ENCODE measurements at regions not wholly inside any gene's neighbourhood (a gene's known extent, or its start where the extent isn't known, plus 50 kb on each side); places are given as distances from the start of the nearest gene placed in this dataset.
"Not testable (repeated sequence)": the region's sequence is repeated elsewhere in the genome, so short reads cannot be mapped to it uniquely, and the experiment has no call there.

GRCh38 chr6:126963077-126963809 lies 155.2 kb upstream of the RSPO3 start:
- no peak for DNase-seq (ENCODE audit: low spot score in 2 of 2)
- no peaks in the 10 kb centered on the region for H3K36me3 ChIP-seq (replicated peaks)
- H3K4me3 ChIP-seq, result no peak overlapping the region
- H3K9me3 ChIP-seq, result no peaks in the 10 kb centered on the region
- peaks cover 4% of the 10 kb centered on the region for H3K4me1 ChIP-seq
- in situ Hi-C loops (cut with MboI; ENCODE audit: low sequenced_read_pairs), result no loop called here
- H3K27me3 ChIP-seq (ENCODE audit: low read depth), result no peaks in the 10 kb centered on the region; the same call in 1 of the 2 replicates

DNA sequence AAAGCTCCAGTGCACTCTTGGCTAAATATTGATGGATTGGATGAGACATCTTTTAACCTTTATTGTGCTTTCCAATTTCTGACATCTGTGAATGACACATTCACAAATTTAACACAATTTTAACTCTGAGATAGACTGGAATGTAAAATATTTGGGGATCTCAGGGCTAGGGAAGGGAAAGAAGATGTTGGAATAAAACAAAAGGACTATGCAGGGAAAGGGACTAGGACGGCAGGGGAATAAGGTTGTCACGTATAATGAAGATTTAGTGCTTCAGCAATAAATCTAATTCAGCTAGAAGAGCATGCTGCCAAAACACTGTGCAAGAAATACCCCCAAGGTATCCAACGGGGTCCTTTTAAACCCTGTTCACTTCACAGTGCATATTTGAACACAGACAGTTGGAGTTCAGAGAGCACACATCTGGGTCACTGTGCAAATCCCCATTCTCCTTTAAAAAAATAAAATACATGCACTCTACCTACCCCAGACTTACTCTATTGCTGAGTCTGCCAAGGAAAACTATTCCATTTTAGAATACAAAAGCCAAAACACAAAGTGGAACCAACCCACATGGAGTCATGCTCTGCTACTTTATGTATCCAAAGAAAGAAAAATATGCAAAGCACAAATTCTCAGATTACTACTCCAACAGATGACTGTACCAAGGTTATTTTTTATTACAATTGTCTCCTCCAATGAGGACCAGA lies 151.0 kb upstream of the RSPO3 start:
- Histone ChIP-seq H3K4me3 (no peak overlapping the region), H3K36me3 (replicated peaks) (no peaks in the 10 kb centered on the region), H3K9me3 (no peaks in the 10 kb centered on the region), H3K27me3 (ENCODE audit: low read depth) (0 out of 2 replicates have a peak, but pooled peaks cover 2% of the 10 kb centered on the region), H3K4me1 (peaks cover 4% of the 10 kb centered on the region; the same call in 1 of the 2 replicates)
- in situ Hi-C loops (cut with MboI; ENCODE audit: low sequenced_read_pairs), result no loop called here
- DNase-seq (ENCODE audit: low spot score in 2 of 2), result no peak

DNA sequence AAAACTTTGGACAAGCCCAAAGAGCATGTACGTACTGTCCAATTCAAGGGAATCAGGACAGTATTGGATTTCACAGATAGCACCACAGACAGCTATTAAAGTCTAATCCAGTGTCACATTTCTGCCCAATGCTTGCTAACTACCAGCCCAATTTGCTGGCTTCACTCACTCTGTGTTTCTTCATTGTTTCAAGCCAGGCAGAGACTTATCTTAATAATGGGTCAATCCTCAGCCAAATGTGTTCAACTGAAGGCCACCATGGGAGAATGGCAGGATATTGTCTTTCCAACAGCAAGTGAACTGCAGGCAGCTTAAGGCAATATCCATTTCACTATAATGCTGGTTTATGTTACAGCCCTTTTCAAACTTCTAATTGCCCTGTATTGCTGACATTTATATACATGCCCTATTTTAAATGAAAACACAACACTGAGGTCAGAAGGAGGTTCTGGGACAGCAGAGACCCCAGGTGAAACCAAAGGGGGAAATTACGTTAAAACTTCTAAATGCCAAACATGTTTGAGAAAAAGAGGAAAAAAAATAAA lies 142.1 kb upstream of the RSPO3 start:
- Histone ChIP-seq H3K4me1 (no peaks in the 10 kb centered on the region), H3K27me3 (ENCODE audit: low read depth) (0 out of 2 replicates have a peak, but pooled peaks cover 2% of the 10 kb centered on the region), H3K9me3 (no peaks in the 10 kb centered on the region), H3K36me3 (replicated peaks) (no peaks in the 10 kb centered on the region), H3K4me3 (no peak overlapping the region)
- in situ Hi-C loops (cut with MboI; ENCODE audit: low sequenced_read_pairs), result no loop called here
- DNase-seq (ENCODE audit: low spot score in 2 of 2), result no peak

DNA sequence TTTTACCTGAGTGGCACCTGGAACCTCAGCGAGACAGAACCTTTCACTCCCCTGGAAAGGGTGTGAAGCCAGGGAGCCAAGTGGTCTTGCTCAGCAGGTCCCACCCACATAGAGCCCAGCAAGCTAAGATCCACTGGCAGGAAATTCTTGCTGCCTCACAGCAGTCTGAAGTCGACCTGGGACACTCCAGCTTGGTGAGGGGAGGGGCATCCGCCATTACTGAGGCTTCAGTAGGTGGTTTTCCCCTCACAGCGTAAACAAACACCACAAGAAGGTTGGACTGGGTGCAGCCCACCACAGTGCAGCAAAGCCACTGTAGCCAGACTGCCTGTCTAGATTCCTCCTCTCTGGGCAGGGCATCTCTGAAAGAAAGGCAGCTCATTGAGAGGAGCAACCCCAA lies 134.7 kb upstream of the RSPO3 start:
- Histone ChIP-seq H3K36me3 (replicated peaks) (no peaks in the 10 kb centered on the region), H3K4me1 (no peaks in the 10 kb centered on the region), H3K9me3 (no peaks in the 10 kb centered on the region), H3K27me3 (ENCODE audit: low read depth) (0 out of 2 replicates have a peak, but pooled peaks cover 2% of the 10 kb centered on the region), H3K4me3 (no peak overlapping the region)
- no peak for DNase-seq (ENCODE audit: low spot score in 2 of 2)
- in situ Hi-C loops (cut with MboI; ENCODE audit: low sequenced_read_pairs), result no loop called here

DNA sequence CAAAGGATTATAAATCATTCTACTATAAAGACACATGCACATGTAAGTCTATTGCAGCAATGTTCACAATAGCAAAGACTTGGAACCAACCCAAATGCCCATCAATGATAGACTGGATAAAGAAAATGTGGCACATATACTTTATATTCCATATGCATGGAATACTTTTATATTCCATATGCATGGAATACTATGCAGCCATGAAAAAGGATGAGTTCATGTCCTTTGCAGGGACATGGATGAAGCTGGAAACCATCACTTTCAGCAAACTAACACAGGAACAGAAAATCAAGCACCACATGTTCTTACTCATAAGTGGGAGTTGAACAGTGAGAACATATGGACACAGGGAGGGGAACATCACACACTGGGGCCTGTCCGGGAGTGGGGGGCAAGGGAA lies 130.3 kb upstream of the RSPO3 start:
- H3K4me1 ChIP-seq; H3K9me3 ChIP-seq; H3K27me3 ChIP-seq (ENCODE audit: low read depth); H3K36me3 ChIP-seq (replicated peaks); H3K4me3 ChIP-seq; in situ Hi-C loops (cut with MboI; ENCODE audit: low sequenced_read_pairs); DNase-seq (ENCODE audit: low spot score in 2 of 2): not testable (repeated sequence)

DNA sequence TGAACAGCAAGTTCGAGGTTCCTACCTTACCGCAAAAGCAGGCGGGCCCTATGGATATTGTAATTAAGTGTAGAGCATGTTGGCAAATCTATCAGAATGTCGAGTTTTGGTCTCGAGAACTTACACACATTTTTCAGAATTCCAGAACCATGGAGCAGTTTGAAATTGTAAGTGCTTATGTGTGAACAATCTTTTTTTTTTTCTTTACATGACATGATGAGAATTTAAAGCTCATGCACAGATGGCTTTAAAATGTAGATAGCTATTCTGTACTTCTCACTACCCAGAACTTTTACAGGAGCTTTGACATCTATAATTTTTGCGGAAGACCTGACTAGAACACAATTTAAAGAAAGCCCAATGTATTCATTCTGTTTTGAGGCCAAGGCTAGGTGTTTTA lies 117.8 kb upstream of the RSPO3 start:
- Histone ChIP-seq H3K36me3 (replicated peaks) (no peaks in the 10 kb centered on the region), H3K4me3 (no peak overlapping the region), H3K9me3 (no peaks in the 10 kb centered on the region), H3K4me1 (no peaks in the 10 kb centered on the region), H3K27me3 (ENCODE audit: low read depth) (no peaks in the 10 kb centered on the region)
- in situ Hi-C loops (cut with MboI; ENCODE audit: low sequenced_read_pairs), result no loop called here
- DNase-seq (ENCODE audit: low spot score in 2 of 2), result no peak

- in situ Hi-C loops (cut with MboI; ENCODE audit: low sequenced_read_pairs), result no loop called here
Measured at GRCh38 chr6:127013865-127014264, 104.6 kb upstream of the RSPO3 start.

DNA sequence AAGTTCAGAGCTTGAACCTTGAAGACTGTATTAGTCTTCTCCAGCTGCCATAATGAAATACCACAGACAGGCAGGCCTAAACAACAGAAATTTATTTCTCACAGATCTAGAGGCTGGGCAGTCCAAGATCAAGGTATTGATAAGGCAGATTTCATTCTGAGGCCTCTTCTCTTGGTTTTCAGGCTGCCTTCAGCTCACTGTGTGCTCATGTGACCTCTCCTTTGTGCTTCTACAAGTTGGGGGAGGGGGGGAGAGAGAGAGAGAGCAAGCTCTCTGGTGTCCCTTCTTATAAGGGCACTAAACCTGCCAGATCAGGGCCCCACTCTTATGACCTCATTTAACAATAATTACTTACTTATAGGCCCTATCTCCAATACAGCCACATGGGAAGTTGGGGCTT lies 102.6 kb upstream of the RSPO3 start:
- DNase-seq (ENCODE audit: low spot score in 2 of 2), result no peak
- in situ Hi-C loops (cut with MboI; ENCODE audit: low sequenced_read_pairs), result no loop called here
- Histone ChIP-seq H3K36me3 (replicated peaks) (no peaks in the 10 kb centered on the region), H3K27me3 (ENCODE audit: low read depth) (no peaks in the 10 kb centered on the region), H3K4me1 (no peaks in the 10 kb centered on the region), H3K9me3 (no peaks in the 10 kb centered on the region), H3K4me3 (no peak overlapping the region)

More at GRCh38 chr6:127013865-127014264, 104.6 kb upstream of the RSPO3 start:
- Histone ChIP-seq H3K4me1 (no peaks in the 10 kb centered on the region), H3K27me3 (ENCODE audit: low read depth) (no peaks in the 10 kb centered on the region), H3K9me3 (no peaks in the 10 kb centered on the region), H3K4me3 (no peak overlapping the region), H3K36me3 (replicated peaks) (no peaks in the 10 kb centered on the region)
- DNase-seq (ENCODE audit: low spot score in 2 of 2), result no peak

DNA sequence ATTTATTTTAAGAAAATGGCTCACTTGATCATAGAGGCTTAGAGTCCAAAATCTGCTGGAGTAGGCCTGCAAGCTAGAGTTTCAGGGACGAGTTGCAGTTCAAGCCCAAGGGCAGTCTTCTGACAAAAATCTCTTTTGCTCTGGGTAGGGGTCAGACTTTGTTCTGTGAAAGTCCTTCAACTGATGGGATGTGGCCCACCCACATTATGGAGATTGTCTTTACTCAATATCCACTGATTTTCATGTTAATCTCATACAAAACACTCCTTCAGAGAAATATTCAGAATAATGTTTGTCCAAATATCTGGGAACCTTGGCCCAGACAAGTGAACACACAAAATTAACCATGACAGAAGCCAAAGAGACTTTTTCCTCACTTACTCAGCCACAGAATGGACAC lies 98.6 kb upstream of the RSPO3 start:
- Histone ChIP-seq H3K27me3 (ENCODE audit: low read depth) (no peaks in the 10 kb centered on the region), H3K4me1 (no peaks in the 10 kb centered on the region)
- in situ Hi-C loops (cut with MboI; ENCODE audit: low sequenced_read_pairs), result no loop called here

GRCh38 chr6:127022302-127022701 lies 96.2 kb upstream of the RSPO3 start:
- H3K4me3 ChIP-seq, result no peak overlapping the region
- H3K36me3 ChIP-seq (replicated peaks), result no peaks in the 10 kb centered on the region
- DNase-seq (ENCODE audit: low spot score in 2 of 2), result no peak
- H3K4me1 ChIP-seq, result peaks cover 10% of the 10 kb centered on the region
- in situ Hi-C loops (cut with MboI; ENCODE audit: low sequenced_read_pairs), result no loop called here
- H3K27me3 ChIP-seq (ENCODE audit: low read depth), result no peaks in the 10 kb centered on the region
- H3K9me3 ChIP-seq, result no peaks in the 10 kb centered on the region

More for the DNA sequence above, 98.6 kb upstream of the RSPO3 start:
- no peaks in the 10 kb centered on the region for H3K9me3 ChIP-seq
- H3K36me3 ChIP-seq (replicated peaks), result no peaks in the 10 kb centered on the region
- no peak for DNase-seq (ENCODE audit: low spot score in 2 of 2)
- H3K4me3 ChIP-seq, result no peak overlapping the region

- Histone ChIP-seq H3K4me3 (no peak overlapping the region), H3K36me3 (replicated peaks) (no peaks in the 10 kb centered on the region), H3K4me1 (peaks cover 10% of the 10 kb centered on the region), H3K9me3 (no peaks in the 10 kb centered on the region), H3K27me3 (ENCODE audit: low read depth) (no peaks in the 10 kb centered on the region)
- DNase-seq (ENCODE audit: low spot score in 2 of 2), result no peak
- in situ Hi-C loops (cut with MboI; ENCODE audit: low sequenced_read_pairs), result no loop called here
Measured at GRCh38 chr6:127023001-127023778, 95.3 kb upstream of the RSPO3 start.

DNA sequence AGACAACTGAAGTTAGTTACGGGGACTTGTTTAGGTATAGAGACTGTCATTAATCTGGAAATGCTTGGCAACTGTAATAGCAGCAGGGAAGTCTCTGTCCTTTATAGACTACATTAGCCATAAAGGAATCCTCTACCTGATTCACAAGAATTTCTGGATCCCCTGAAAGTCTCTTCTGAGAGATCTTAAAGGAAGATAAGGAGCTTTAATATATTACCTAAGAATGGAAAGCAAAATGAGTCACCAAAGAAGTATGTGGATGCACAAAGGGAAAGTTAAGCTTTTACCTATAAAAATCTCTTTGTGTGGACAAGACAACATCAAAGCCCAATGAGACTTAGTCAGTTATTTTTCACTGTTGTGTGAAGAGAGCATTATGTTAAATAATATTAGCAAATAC lies 92.2 kb upstream of the RSPO3 start:
- Histone ChIP-seq H3K9me3 (no peaks in the 10 kb centered on the region), H3K36me3 (replicated peaks) (no peaks in the 10 kb centered on the region), H3K4me3 (no peak overlapping the region), H3K27me3 (ENCODE audit: low read depth) (no peaks in the 10 kb centered on the region), H3K4me1 (peaks cover 10% of the 10 kb centered on the region)
- peak in 1 of 2 experiments; percentile 79 for DNase-seq (ENCODE audit: low spot score in 2 of 2)
- in situ Hi-C loops (cut with MboI; ENCODE audit: low sequenced_read_pairs), result no loop called here

DNA sequence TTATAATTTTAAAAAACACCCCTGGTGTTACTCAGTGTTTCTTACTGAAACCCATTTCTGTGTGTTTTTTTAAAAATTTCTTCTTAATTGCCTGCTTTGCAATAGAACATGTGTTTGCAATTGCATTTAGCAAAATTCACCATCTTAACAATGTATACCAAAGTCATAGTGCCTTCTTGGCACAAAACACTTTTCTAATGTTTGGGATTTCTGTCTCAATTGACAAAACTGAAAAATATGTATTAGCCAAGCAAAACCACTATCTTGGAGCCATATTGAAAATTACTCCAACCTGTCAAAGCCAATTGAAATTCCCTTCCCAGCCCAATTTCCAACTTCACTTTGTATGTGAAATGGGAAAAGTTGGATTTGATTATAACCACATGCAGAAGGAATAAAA lies 88.4 kb upstream of the RSPO3 start:
- H3K27me3 ChIP-seq (ENCODE audit: low read depth), result no peaks in the 10 kb centered on the region
- no peaks in the 10 kb centered on the region for H3K9me3 ChIP-seq
- DNase-seq (ENCODE audit: low spot score in 2 of 2), result no peak
- in situ Hi-C loops (cut with MboI; ENCODE audit: low sequenced_read_pairs), result no loop called here
- H3K4me1 ChIP-seq, result peaks cover 10% of the 10 kb centered on the region
- no peaks in the 10 kb centered on the region for H3K36me3 ChIP-seq (replicated peaks)
- H3K4me3 ChIP-seq, result no peak overlapping the region
